Naive thymus-derived CD8-positive, alpha-beta T cell (primary cell): ENCODE measurements at regions not wholly inside any gene's neighbourhood (a gene's known extent, or its start where the extent isn't known, plus 50 kb on each side); places are given as distances from the start of the nearest gene placed in this dataset.

Experiments used
- ATAC-seq, 2 donors: fragments of 150-1000 bp; cut with Tn5 transposase in 1 of 2; sonication (Bioruptor Pico), chemical (Tn5 transposase) in 1 of 2; 1 replicate in 1 of 2; 2 replicates in 1 of 2; pipeline ENCODE4 v1.10.0; 2021; ENCODE audit warnings: mild to moderate bottlenecking in 2 of 2, moderate library complexity in 2 of 2
- POLR2A ChIA-PET: fragments of 350-600 bp; sonication (Branson Sonifier 250); formaldehyde crosslinking; loops from one replicate; lab custom pipeline; 2021; ENCODE audit warnings: antibody characterized with exemption; lab: Charles Lee
- DNase-seq, 10 donors: peaks; one replicate each; pipeline versions ENCODE4 v3.0.0 to v3.0.0-alpha.2; 2020 to 2022
- H3K27ac Mint-ChIP-seq, 10 donors: one replicate each; pipeline ENCODE4 v1.8.0; 2020 to 2022; ENCODE audit warnings: mild to moderate bottlenecking in 10 of 10, mixed read lengths in 10 of 10, moderate library complexity in 4 of 10, inconsistent platforms in 1 of 10
- H3K27me3 Mint-ChIP-seq, 5 donors: one replicate each; pipeline ENCODE4 v1.8.0; 2021 to 2022; ENCODE audit warnings: mixed read lengths in 5 of 5
- H3K36me3 Mint-ChIP-seq, 3 donors: one replicate each; pipeline ENCODE4 v1.8.0; 2020 to 2022; ENCODE audit warnings: mixed read lengths in 3 of 3, mild to moderate bottlenecking in 2 of 3, inconsistent platforms in 1 of 3
- H3K4me1 Mint-ChIP-seq, 4 donors: one replicate each; pipeline ENCODE4 v1.8.0; 2021 to 2022; ENCODE audit warnings: mixed read lengths in 4 of 4
- H3K4me3 Mint-ChIP-seq, 10 donors: one replicate each; pipeline ENCODE4 v1.8.0; 2020 to 2022; ENCODE audit warnings: mild to moderate bottlenecking in 10 of 10, mixed read lengths in 10 of 10, moderate library complexity in 6 of 10, inconsistent platforms in 1 of 10
- H3K9me3 Mint-ChIP-seq, 9 donors: one replicate each; pipeline ENCODE4 v1.8.0; 2020 to 2022; ENCODE audit warnings: mixed read lengths in 9 of 9, mild to moderate bottlenecking in 3 of 9, inconsistent platforms in 1 of 9, moderate library complexity in 1 of 9

GRCh38 chr14:86619726-86620125 lies 1089.8 kb downstream of the FLRT2 start:
- no peak overlapping the region for H3K4me3 Mint-ChIP-seq
- no peaks in the 10 kb centered on the region for H3K27me3 Mint-ChIP-seq
- POLR2A ChIA-PET, result no interaction called here
- H3K4me1 Mint-ChIP-seq, result no peaks in the 10 kb centered on the region
- no peaks in the 10 kb centered on the region for H3K36me3 Mint-ChIP-seq
- DNase-seq (no peak), ATAC-seq (no peak)
- H3K9me3 Mint-ChIP-seq, result peaks cover 0 to 10% (median 0%) of the 10 kb centered on the region in 9 donors
- H3K27ac Mint-ChIP-seq, result no peak overlapping the region

GRCh38 chr14:86613786-86614185 lies 1083.8 kb downstream of the FLRT2 start:
- POLR2A ChIA-PET, result no interaction called here
- Mint-ChIP-seq H3K4me1 (no peaks in the 10 kb centered on the region), H3K27me3 (no peaks in the 10 kb centered on the region), H3K4me3 (no peak overlapping the region), H3K27ac (no peak overlapping the region), H3K9me3 (peaks cover 0 to 10% (median 0%) of the 10 kb centered on the region in 9 donors), H3K36me3 (no peaks in the 10 kb centered on the region)
- DNase-seq (no peak), ATAC-seq (no peak)

GRCh38 chr14:86613126-86613525 lies 1083.2 kb downstream of the FLRT2 start:
- ATAC-seq (no peak), DNase-seq (no peak)
- Mint-ChIP-seq H3K4me3 (no peak overlapping the region), H3K36me3 (no peaks in the 10 kb centered on the region), H3K27me3 (no peaks in the 10 kb centered on the region), H3K4me1 (no peaks in the 10 kb centered on the region), H3K27ac (no peak overlapping the region), H3K9me3 (peaks cover 0 to 10% (median 0%) of the 10 kb centered on the region in 9 donors)
- POLR2A ChIA-PET, result no interaction called here

GRCh38 chr14:86604561-86604960 lies 1074.6 kb downstream of the FLRT2 start:
- peaks cover 0 to 36% (median 3%) of the 10 kb centered on the region in 9 donors for H3K9me3 Mint-ChIP-seq
- ATAC-seq, result no peak
- no peaks in the 10 kb centered on the region for H3K36me3 Mint-ChIP-seq
- no peaks in the 10 kb centered on the region for H3K27me3 Mint-ChIP-seq
- DNase-seq, result no peak
- no peak overlapping the region for H3K27ac Mint-ChIP-seq
- H3K4me1 Mint-ChIP-seq, result no peaks in the 10 kb centered on the region
- H3K4me3 Mint-ChIP-seq, result no peak overlapping the region
- POLR2A ChIA-PET, result no interaction called here

GRCh38 chr14:86602263-86602662 lies 1072.3 kb downstream of the FLRT2 start:
- H3K9me3 Mint-ChIP-seq, result peaks cover 0 to 42% (median 4%) of the 10 kb centered on the region in 9 donors
- POLR2A ChIA-PET, result no interaction called here
- no peak overlapping the region for H3K4me3 Mint-ChIP-seq
- no peak for ATAC-seq
- DNase-seq, result no peak
- no peaks in the 10 kb centered on the region for H3K27me3 Mint-ChIP-seq
- no peak overlapping the region for H3K27ac Mint-ChIP-seq
- H3K4me1 Mint-ChIP-seq, result no peaks in the 10 kb centered on the region
- H3K36me3 Mint-ChIP-seq, result no peaks in the 10 kb centered on the region

- Mint-ChIP-seq H3K27ac (no peak overlapping the region), H3K27me3 (no peaks in the 10 kb centered on the region), H3K9me3 (peaks cover 0 to 42% (median 4%) of the 10 kb centered on the region in 9 donors), H3K4me3 (no peak overlapping the region), H3K4me1 (no peaks in the 10 kb centered on the region), H3K36me3 (no peaks in the 10 kb centered on the region)
- no peak for ATAC-seq
- POLR2A ChIA-PET, result no interaction called here
- no peak for DNase-seq
These were observed 1071.9 kb downstream of the FLRT2 start for GRCh38 chr14:86601813-86602212.

- H3K4me1 Mint-ChIP-seq, result no peaks in the 10 kb centered on the region
- H3K9me3 Mint-ChIP-seq, result peaks cover 0 to 33% (median 3%) of the 10 kb centered on the region in 9 donors
- no peak overlapping the region for H3K4me3 Mint-ChIP-seq
- H3K36me3 Mint-ChIP-seq, result no peaks in the 10 kb centered on the region
- POLR2A ChIA-PET, result no interaction called here
- DNase-seq (no peak), ATAC-seq (no peak)
- no peaks in the 10 kb centered on the region for H3K27me3 Mint-ChIP-seq
- no peak overlapping the region for H3K27ac Mint-ChIP-seq
These were observed 1067.3 kb downstream of the FLRT2 start for GRCh38 chr14:86597279-86597678.

GRCh38 chr14:86596024-86596423 lies 1066.1 kb downstream of the FLRT2 start:
- H3K4me1 Mint-ChIP-seq, result no peaks in the 10 kb centered on the region
- no peak for DNase-seq
- H3K27me3 Mint-ChIP-seq, result no peaks in the 10 kb centered on the region
- H3K36me3 Mint-ChIP-seq, result no peaks in the 10 kb centered on the region
- H3K27ac Mint-ChIP-seq, result no peak overlapping the region
- ATAC-seq, result no peak
- POLR2A ChIA-PET, result no interaction called here
- peaks cover 0 to 29% (median 2%) of the 10 kb centered on the region in 9 donors for H3K9me3 Mint-ChIP-seq
- H3K4me3 Mint-ChIP-seq, result no peak overlapping the region

GRCh38 chr14:86575141-86575540 lies 1045.2 kb downstream of the FLRT2 start:
- POLR2A ChIA-PET, result no interaction called here
- Mint-ChIP-seq H3K4me3 (no peak overlapping the region), H3K4me1 (no peaks in the 10 kb centered on the region), H3K27ac (no peak overlapping the region), H3K36me3 (no peaks in the 10 kb centered on the region), H3K9me3 (peaks cover 4 to 19% (median 8%) of the 10 kb centered on the region in 9 donors), H3K27me3 (no peaks in the 10 kb centered on the region)
- DNase-seq, result no peak
- no peak for ATAC-seq

- Mint-ChIP-seq H3K27ac (no peak overlapping the region), H3K9me3 (peaks cover 4 to 23% (median 9%) of the 10 kb centered on the region in 9 donors), H3K4me3 (no peak overlapping the region), H3K4me1 (no peaks in the 10 kb centered on the region), H3K27me3 (no peaks in the 10 kb centered on the region), H3K36me3 (no peaks in the 10 kb centered on the region)
- POLR2A ChIA-PET, result no interaction called here
- no peak for DNase-seq
- ATAC-seq, result no peak
These were observed 1044.8 kb downstream of the FLRT2 start for GRCh38 chr14:86574778-86575129.

- POLR2A ChIA-PET, result no interaction called here
- Mint-ChIP-seq H3K27me3 (no peaks in the 10 kb centered on the region), H3K36me3 (no peaks in the 10 kb centered on the region), H3K27ac (no peak overlapping the region), H3K4me1 (no peaks in the 10 kb centered on the region), H3K4me3 (no peak overlapping the region), H3K9me3 (peaks cover 4 to 23% (median 10%) of the 10 kb centered on the region in 9 donors)
- no peak for DNase-seq
- ATAC-seq, result no peak
These were observed 1044.3 kb downstream of the FLRT2 start for GRCh38 chr14:86574051-86574777.

- Mint-ChIP-seq H3K4me3 (no peak overlapping the region), H3K27me3 (no peaks in the 10 kb centered on the region), H3K36me3 (no peaks in the 10 kb centered on the region), H3K4me1 (no peaks in the 10 kb centered on the region), H3K27ac (no peak overlapping the region), H3K9me3 (peaks cover 4 to 17% (median 10%) of the 10 kb centered on the region in 9 donors)
- DNase-seq (no peak), ATAC-seq (no peak)
- POLR2A ChIA-PET, result no interaction called here
These were observed 1040.4 kb downstream of the FLRT2 start for GRCh38 chr14:86570371-86570770.

- Mint-ChIP-seq H3K27ac (no peak overlapping the region), H3K9me3 (peaks cover 0 to 3% (median 0%) of the 10 kb centered on the region in 9 donors), H3K36me3 (no peaks in the 10 kb centered on the region), H3K4me1 (no peaks in the 10 kb centered on the region), H3K4me3 (no peak overlapping the region), H3K27me3 (no peaks in the 10 kb centered on the region)
- ATAC-seq (no peak), DNase-seq (no peak)
- POLR2A ChIA-PET, result no interaction called here
These were observed 1013.6 kb downstream of the FLRT2 start for GRCh38 chr14:86543521-86543920.

GRCh38 chr14:86541972-86542371 lies 1012.0 kb downstream of the FLRT2 start:
- Mint-ChIP-seq H3K9me3 (peaks cover 0 to 3% (median 0%) of the 10 kb centered on the region in 9 donors), H3K36me3 (no peaks in the 10 kb centered on the region), H3K27me3 (no peaks in the 10 kb centered on the region), H3K4me1 (no peaks in the 10 kb centered on the region), H3K4me3 (no peak overlapping the region), H3K27ac (no peak overlapping the region)
- ATAC-seq (no peak), DNase-seq (no peak)
- POLR2A ChIA-PET, result no interaction called here
